DMS153 treated with DMSO at 0.1 percent for 48 hours (cell line): ENCODE measurements at regions not wholly inside any gene's neighbourhood (a gene's known extent, or its start where the extent isn't known, plus 50 kb on each side); places are given as distances from the start of the nearest gene placed in this dataset.
"Not testable (repeated sequence)": the region's sequence is repeated elsewhere in the genome, so short reads cannot be mapped to it uniquely, and the experiment has no call there.

Experiments used
- DNase-seq: peaks from one replicate; lab custom pipeline; 2025; ENCODE audit not compliant: unreplicated experiment; lab: John Stamatoyannopoulos, UW

GRCh38 chr9:119677811-119678505 is 308.7 kb upstream of the BRINP1 start:
- DNase-seq = no peak

- DNase-seq = no peak
Observed at GRCh38 chr9:119675951-119676350, 306.7 kb upstream of the BRINP1 start.

- not testable (repeated sequence) for DNase-seq
Observed at GRCh38 chr9:119672763-119673162, 303.5 kb upstream of the BRINP1 start.

GRCh38 chr9:119667916-119668315 is 298.7 kb upstream of the BRINP1 start:
- no peak for DNase-seq

GRCh38 chr9:119667163-119667562 is 297.9 kb upstream of the BRINP1 start:
- DNase-seq = no peak

- DNase-seq = no peak
Observed at GRCh38 chr9:119662329-119662728, 293.1 kb upstream of the BRINP1 start.

GRCh38 chr9:119652931-119653330 is 283.7 kb upstream of the BRINP1 start:
- no peak for DNase-seq

- DNase-seq = no peak
Observed at GRCh38 chr9:119649205-119649604, 280.0 kb upstream of the BRINP1 start.

- no peak for DNase-seq
Observed at GRCh38 chr9:119639287-119639955, 270.2 kb upstream of the BRINP1 start.

GRCh38 chr9:119634006-119634405 is 264.8 kb upstream of the BRINP1 start:
- DNase-seq = no peak

- DNase-seq = no peak
Observed at GRCh38 chr9:119611565-119611964, 242.3 kb upstream of the BRINP1 start.

- no peak for DNase-seq
Observed at GRCh38 chr9:119609277-119609971, 240.2 kb upstream of the BRINP1 start.

GRCh38 chr9:119601632-119602031 is 232.4 kb upstream of the BRINP1 start:
- no peak for DNase-seq

- no peak for DNase-seq
Observed at GRCh38 chr9:119597499-119597898, 228.3 kb upstream of the BRINP1 start.

GRCh38 chr9:119596703-119597102 is 227.5 kb upstream of the BRINP1 start:
- no peak for DNase-seq

- no peak for DNase-seq
Observed at GRCh38 chr9:119588874-119589744, 219.9 kb upstream of the BRINP1 start.

GRCh38 chr9:119577881-119578280 is 208.6 kb upstream of the BRINP1 start:
- DNase-seq = no peak

GRCh38 chr9:119559986-119560385 is 190.8 kb upstream of the BRINP1 start:
- DNase-seq = no peak

GRCh38 chr9:119559056-119559455 is 189.8 kb upstream of the BRINP1 start:
- DNase-seq = no peak

- DNase-seq = peak; percentile 74
Observed at GRCh38 chr9:119556129-119556875, 187.1 kb upstream of the BRINP1 start.
